H7 (cell line): ENCODE measurements at regions not wholly inside any gene's neighbourhood (a gene's known extent, or its start where the extent isn't known, plus 50 kb on each side); places are given as distances from the start of the nearest gene placed in this dataset.

Source experiments
- DNase-seq: peaks from one replicate; pipeline ENCODE4 v3.0.0; 2012
- H3K27me3 ChIP-seq: 2 replicates; pipeline ENCODE4 v1.6.0; 2011; ENCODE audit warnings: mild to moderate bottlenecking, low read length; ENCODE audit not compliant: control insufficient read depth, insufficient read depth
- H3K36me3 ChIP-seq: replicated peaks from 2 replicates; pipeline ENCODE4 v1.5.1; 2011; ENCODE audit warnings: low read length; ENCODE audit not compliant: control insufficient read depth, insufficient read depth
- H3K4me3 ChIP-seq: 2 replicates; pipeline ENCODE4 v1.5.1; 2011; ENCODE audit warnings: low read depth, mild to moderate bottlenecking, control low read depth, low read length, moderate library complexity; ENCODE audit not compliant: insufficient read depth

GRCh38 chr5:100479079-100479688 lies 56.0 kb upstream of the FAM174A start:
- H3K27me3 ChIP-seq, result no peaks in the 10 kb centered on the region
- no peaks in the 10 kb centered on the region for H3K36me3 ChIP-seq
- DNase-seq, result peak; percentile 10
- no peak overlapping the region for H3K4me3 ChIP-seq

GRCh38 chr5:100472091-100472490 lies 63.1 kb upstream of the FAM174A start:
- Histone ChIP-seq H3K27me3 (no peaks in the 10 kb centered on the region), H3K4me3 (no peak overlapping the region), H3K36me3 (no peaks in the 10 kb centered on the region)
- no peak for DNase-seq

- DNase-seq, result no peak
- no peaks in the 10 kb centered on the region for H3K36me3 ChIP-seq
These were observed 65.4 kb upstream of the FAM174A start for GRCh38 chr5:100469767-100470166.

GRCh38 chr5:100464418-100464817 lies 70.8 kb upstream of the FAM174A start:
- Histone ChIP-seq H3K36me3 (no peaks in the 10 kb centered on the region), H3K27me3 (no peaks in the 10 kb centered on the region), H3K4me3 (no peak overlapping the region)
- DNase-seq, result no peak

More at GRCh38 chr5:100469767-100470166, 65.4 kb upstream of the FAM174A start:
- Histone ChIP-seq H3K4me3 (no peak overlapping the region), H3K27me3 (no peaks in the 10 kb centered on the region)

- H3K27me3 ChIP-seq, result no peaks in the 10 kb centered on the region
- H3K36me3 ChIP-seq, result no peaks in the 10 kb centered on the region
- no peak overlapping the region for H3K4me3 ChIP-seq
- no peak for DNase-seq
These were observed 78.6 kb upstream of the FAM174A start for GRCh38 chr5:100456615-100457014.

- Histone ChIP-seq H3K4me3 (no peak overlapping the region), H3K27me3 (no peaks in the 10 kb centered on the region), H3K36me3 (no peaks in the 10 kb centered on the region)
- DNase-seq, result no peak
These were observed 83.0 kb upstream of the FAM174A start for GRCh38 chr5:100452126-100452525.

GRCh38 chr5:100448111-100448528 lies 87.1 kb upstream of the FAM174A start:
- DNase-seq, result no peak
- Histone ChIP-seq H3K27me3 (no peaks in the 10 kb centered on the region), H3K36me3 (no peaks in the 10 kb centered on the region), H3K4me3 (no peak overlapping the region)

- no peak for DNase-seq
- Histone ChIP-seq H3K36me3 (no peaks in the 10 kb centered on the region), H3K27me3 (no peaks in the 10 kb centered on the region), H3K4me3 (no peak overlapping the region)
These were observed 88.2 kb upstream of the FAM174A start for GRCh38 chr5:100446879-100447430.

GRCh38 chr5:100444961-100445360 lies 90.2 kb upstream of the FAM174A start:
- Histone ChIP-seq H3K27me3 (no peaks in the 10 kb centered on the region), H3K4me3 (no peak overlapping the region), H3K36me3 (no peaks in the 10 kb centered on the region)
- no peak for DNase-seq

GRCh38 chr5:100434815-100435214 lies 100.4 kb upstream of the FAM174A start:
- H3K36me3 ChIP-seq, result no peaks in the 10 kb centered on the region
- no peaks in the 10 kb centered on the region for H3K27me3 ChIP-seq
- no peak for DNase-seq
- H3K4me3 ChIP-seq, result no peak overlapping the region

GRCh38 chr5:100432741-100433140 lies 102.4 kb upstream of the FAM174A start:
- no peaks in the 10 kb centered on the region for H3K27me3 ChIP-seq
- no peaks in the 10 kb centered on the region for H3K36me3 ChIP-seq
- no peak overlapping the region for H3K4me3 ChIP-seq
- no peak for DNase-seq

GRCh38 chr5:100430268-100431195 lies 104.6 kb upstream of the FAM174A start:
- peak; percentile 20 for DNase-seq
- Histone ChIP-seq H3K36me3 (no peaks in the 10 kb centered on the region), H3K27me3 (no peaks in the 10 kb centered on the region), H3K4me3 (no peak overlapping the region)

GRCh38 chr5:100424787-100425186 lies 110.4 kb upstream of the FAM174A start:
- H3K36me3 ChIP-seq, result no peaks in the 10 kb centered on the region
- no peak overlapping the region for H3K4me3 ChIP-seq
- DNase-seq, result no peak
- H3K27me3 ChIP-seq, result no peaks in the 10 kb centered on the region

GRCh38 chr5:100424017-100424416 lies 111.2 kb upstream of the FAM174A start:
- Histone ChIP-seq H3K4me3 (no peak overlapping the region), H3K27me3 (no peaks in the 10 kb centered on the region), H3K36me3 (no peaks in the 10 kb centered on the region)
- no peak for DNase-seq

GRCh38 chr5:100423330-100423729 lies 111.8 kb upstream of the FAM174A start:
- Histone ChIP-seq H3K27me3 (no peaks in the 10 kb centered on the region), H3K36me3 (no peaks in the 10 kb centered on the region), H3K4me3 (no peak overlapping the region)
- DNase-seq, result no peak
